Central memory CD8-positive, alpha-beta T cell (primary cell): ENCODE measurements at regions not wholly inside any gene's neighbourhood (a gene's known extent, or its start where the extent isn't known, plus 50 kb on each side); places are given as distances from the start of the nearest gene placed in this dataset.
"Not testable (repeated sequence)": the region's sequence is repeated elsewhere in the genome, so short reads cannot be mapped to it uniquely, and the experiment has no call there.

ENCODE experiments used
- ATAC-seq: fragments of 150-1000 bp; cut with Tn5 transposase; replicated peaks from 2 replicates; pipeline ENCODE4 v1.10.0; 2022; ENCODE audit warnings: mild to moderate bottlenecking, moderate FRiP score, moderate number of reproducible peaks; ENCODE audit not compliant: poor library complexity, severe bottlenecking; ENCODE audit errors: extremely low read depth
- DNase-seq, 2 donors: peaks; one replicate each; pipeline ENCODE4 v3.0.0; 2021; ENCODE audit warnings: low spot score in 2 of 2
- H3K27ac Mint-ChIP-seq: one replicate; pipeline ENCODE4 v1.8.0; 2022; ENCODE audit warnings: low read depth, mild to moderate bottlenecking, moderate library complexity, mixed read lengths
- H3K27me3 Mint-ChIP-seq: one replicate; pipeline ENCODE4 v1.8.0; 2022; ENCODE audit warnings: mixed read lengths
- H3K36me3 Mint-ChIP-seq: one replicate; pipeline ENCODE4 v1.8.0; 2022; ENCODE audit warnings: mild to moderate bottlenecking, moderate library complexity, mixed read lengths; ENCODE audit not compliant: insufficient read depth
- H3K4me1 Mint-ChIP-seq: one replicate; pipeline ENCODE4 v1.8.0; 2022; ENCODE audit warnings: mixed read lengths
- H3K4me3 Mint-ChIP-seq: one replicate; pipeline ENCODE4 v1.8.0; 2022; ENCODE audit warnings: mild to moderate bottlenecking, moderate library complexity, mixed read lengths
- H3K9me3 Mint-ChIP-seq: one replicate; pipeline ENCODE4 v1.8.0; 2022; ENCODE audit warnings: mixed read lengths

DNA sequence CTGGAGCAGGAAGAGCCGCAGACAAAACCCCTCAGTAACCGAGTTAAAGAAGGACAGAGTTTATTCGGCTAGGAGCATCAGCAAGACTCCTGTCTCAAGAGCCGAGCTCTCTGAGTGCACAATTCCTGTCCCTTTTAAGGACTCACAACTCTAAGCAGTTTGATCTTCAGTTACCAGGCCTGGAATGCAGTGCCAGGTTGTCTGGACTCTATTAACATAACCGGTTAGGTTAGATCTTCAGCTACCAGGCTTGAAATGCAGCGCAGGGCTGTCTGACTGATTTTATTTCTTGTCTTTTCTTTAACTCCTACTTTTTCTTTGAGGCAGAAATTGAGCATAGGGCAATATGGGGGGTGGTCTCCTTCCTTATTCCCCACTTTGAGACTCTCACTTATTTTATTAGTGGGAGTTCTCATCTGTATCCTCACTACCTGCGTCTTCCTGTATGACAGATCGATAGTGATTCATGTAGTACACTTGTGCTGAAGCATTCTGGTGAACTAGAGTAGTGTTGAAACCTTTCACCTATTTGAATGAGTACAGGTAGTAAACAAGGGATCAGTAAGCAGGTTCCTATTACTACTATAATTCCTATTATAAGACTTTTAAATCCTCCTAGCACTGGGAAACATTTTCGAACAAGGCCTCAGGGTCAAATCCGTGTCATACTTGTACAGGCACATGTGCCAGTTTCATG lies 325.0 kb downstream of the CGGBP1 start:
- H3K9me3 Mint-ChIP-seq: no peaks in the 10 kb centered on the region
- no peak overlapping the region for H3K27ac Mint-ChIP-seq
- no peak overlapping the region for H3K4me3 Mint-ChIP-seq
- no peaks in the 10 kb centered on the region for H3K4me1 Mint-ChIP-seq
- no peaks in the 10 kb centered on the region for H3K36me3 Mint-ChIP-seq
- DNase-seq: no peak
- no peaks in the 10 kb centered on the region for H3K27me3 Mint-ChIP-seq
- ATAC-seq: no peak

DNA sequence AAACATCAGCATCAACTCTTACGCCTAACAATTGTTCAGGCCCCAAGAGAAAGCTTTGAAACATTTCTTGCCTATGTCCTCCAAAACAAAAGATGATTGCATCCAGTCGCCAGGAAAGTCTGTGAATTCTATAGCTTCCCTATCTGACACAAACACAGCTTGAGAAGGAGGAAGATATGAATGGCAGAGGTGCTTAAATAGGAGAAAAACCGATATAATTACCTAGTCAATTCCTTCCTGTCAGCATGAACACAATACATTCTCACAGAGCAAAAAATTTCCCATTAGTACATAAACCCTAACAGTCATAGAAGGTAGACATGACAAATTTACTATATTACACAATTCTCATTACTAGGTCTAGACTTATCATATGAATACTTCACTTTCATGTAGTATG lies 326.5 kb downstream of the CGGBP1 start:
- no peak overlapping the region for H3K27ac Mint-ChIP-seq
- DNase-seq (no peak), ATAC-seq (no peak)
- H3K9me3 Mint-ChIP-seq: no peaks in the 10 kb centered on the region
- H3K27me3 Mint-ChIP-seq: no peaks in the 10 kb centered on the region
- no peaks in the 10 kb centered on the region for H3K4me1 Mint-ChIP-seq
- H3K36me3 Mint-ChIP-seq: no peaks in the 10 kb centered on the region
- H3K4me3 Mint-ChIP-seq: no peak overlapping the region

DNA sequence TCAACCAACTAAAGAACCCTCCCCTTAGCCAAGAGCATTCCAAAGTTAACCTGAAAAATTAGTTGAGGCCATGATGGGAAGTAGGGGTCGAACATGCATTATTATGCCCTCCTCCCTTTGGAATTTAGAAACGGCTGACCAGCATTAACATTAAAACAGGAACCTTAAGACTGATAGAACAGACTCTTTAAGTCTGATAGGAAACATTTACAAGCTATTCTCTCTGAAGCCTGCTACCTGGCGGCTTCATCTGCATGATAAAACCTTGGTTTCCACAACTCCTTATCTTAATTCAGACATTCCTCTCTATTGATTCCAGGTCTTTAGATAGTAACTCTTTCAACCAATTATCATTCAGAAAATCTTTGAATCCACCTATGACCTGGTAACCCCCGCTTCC lies 331.0 kb downstream of the CGGBP1 start:
- no peaks in the 10 kb centered on the region for H3K27me3 Mint-ChIP-seq
- DNase-seq (no peak), ATAC-seq (no peak)
- no peaks in the 10 kb centered on the region for H3K9me3 Mint-ChIP-seq
- no peaks in the 10 kb centered on the region for H3K36me3 Mint-ChIP-seq
- no peaks in the 10 kb centered on the region for H3K4me1 Mint-ChIP-seq
- no peak overlapping the region for H3K27ac Mint-ChIP-seq
- no peak overlapping the region for H3K4me3 Mint-ChIP-seq

DNA sequence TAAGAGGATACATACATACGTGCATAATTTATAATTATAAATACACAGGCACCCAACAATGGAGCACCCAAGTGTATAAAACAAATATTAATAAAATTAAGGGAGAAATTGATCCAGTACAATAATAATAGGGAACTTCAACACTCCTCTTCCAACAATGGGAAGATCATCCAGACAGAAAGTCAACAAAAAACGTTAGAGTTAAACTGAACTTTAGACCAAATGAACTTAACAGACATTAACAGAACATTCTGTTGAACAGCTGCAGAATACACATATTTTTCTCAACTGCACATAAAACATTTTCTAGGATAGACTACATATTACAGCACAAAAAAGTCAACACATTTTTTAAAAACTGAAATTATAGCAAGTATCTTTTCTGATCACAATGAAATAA lies 339.7 kb downstream of the CGGBP1 start:
- Mint-ChIP-seq H3K4me1 (no peaks in the 10 kb centered on the region), H3K27ac (no peak overlapping the region), H3K27me3 (no peaks in the 10 kb centered on the region), H3K9me3 (no peaks in the 10 kb centered on the region), H3K4me3 (no peak overlapping the region), H3K36me3 (no peaks in the 10 kb centered on the region)
- ATAC-seq: no peak
- no peak for DNase-seq

DNA sequence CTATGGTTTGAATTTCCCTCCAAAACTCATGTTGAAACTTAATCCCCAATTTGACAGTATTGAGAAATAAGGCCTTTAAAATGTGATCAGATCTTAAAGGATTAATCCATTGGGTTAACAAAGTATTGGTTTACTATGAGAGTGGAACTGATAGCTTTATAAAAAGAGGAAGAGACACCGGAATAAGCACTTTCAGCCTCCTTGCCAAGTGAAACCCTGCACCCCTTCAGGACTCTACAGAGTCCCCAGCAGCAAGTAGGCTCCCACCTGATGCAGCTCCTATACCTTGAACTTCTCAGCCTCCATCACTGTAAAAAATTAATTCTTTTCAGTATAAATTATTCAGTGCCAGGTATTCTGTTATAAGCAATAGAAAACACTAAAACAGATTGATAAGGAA lies 348.3 kb downstream of the CGGBP1 start:
- DNase-seq (no peak), ATAC-seq (no peak)
- no peak overlapping the region for H3K4me3 Mint-ChIP-seq
- H3K27ac Mint-ChIP-seq: no peak overlapping the region
- H3K4me1 Mint-ChIP-seq: no peaks in the 10 kb centered on the region
- H3K36me3 Mint-ChIP-seq: no peaks in the 10 kb centered on the region
- no peaks in the 10 kb centered on the region for H3K9me3 Mint-ChIP-seq
- no peaks in the 10 kb centered on the region for H3K27me3 Mint-ChIP-seq

DNA sequence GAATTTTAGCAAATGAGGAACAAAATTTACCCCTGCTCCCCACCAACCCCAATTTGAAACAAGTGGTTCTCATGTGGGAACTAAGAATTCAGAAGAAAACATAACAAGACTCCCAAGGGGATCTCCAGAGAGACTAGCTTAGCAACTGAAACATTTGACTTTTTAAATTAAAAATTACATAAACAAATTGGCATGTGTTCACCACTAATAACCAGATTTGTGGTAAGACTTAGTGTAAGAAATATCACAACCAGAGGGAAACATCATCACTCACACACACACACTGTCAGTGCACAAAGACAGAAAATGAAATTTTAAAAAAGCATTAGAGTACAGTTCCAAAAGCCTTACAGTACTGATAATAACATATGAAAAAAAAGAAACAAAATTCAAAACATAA lies 348.8 kb downstream of the CGGBP1 start:
- no peak overlapping the region for H3K4me3 Mint-ChIP-seq
- no peaks in the 10 kb centered on the region for H3K27me3 Mint-ChIP-seq
- H3K36me3 Mint-ChIP-seq: no peaks in the 10 kb centered on the region
- no peak overlapping the region for H3K27ac Mint-ChIP-seq
- no peaks in the 10 kb centered on the region for H3K9me3 Mint-ChIP-seq
- no peak for ATAC-seq
- H3K4me1 Mint-ChIP-seq: no peaks in the 10 kb centered on the region
- no peak for DNase-seq

DNA sequence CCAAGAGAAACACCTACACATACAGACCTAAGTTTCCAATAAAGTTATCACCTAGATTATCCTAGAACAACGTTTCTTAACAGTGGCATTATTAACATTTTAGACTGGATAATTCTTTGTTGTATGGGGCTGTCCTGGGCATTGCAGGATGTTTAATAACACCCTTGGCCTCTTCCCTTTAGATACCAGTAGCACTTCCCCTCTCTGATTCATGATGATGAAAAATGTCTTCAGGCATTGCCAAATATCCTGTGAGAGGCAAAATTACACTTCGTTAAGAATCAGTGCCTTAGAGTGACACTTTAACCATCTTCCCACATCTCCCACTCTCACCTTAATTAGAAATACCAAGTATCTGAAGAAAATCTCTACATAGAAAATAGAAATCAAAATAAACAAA lies 352.6 kb downstream of the CGGBP1 start:
- Mint-ChIP-seq H3K27me3 (no peaks in the 10 kb centered on the region), H3K4me3 (no peak overlapping the region), H3K36me3 (no peaks in the 10 kb centered on the region), H3K27ac (no peak overlapping the region), H3K9me3 (no peaks in the 10 kb centered on the region), H3K4me1 (no peaks in the 10 kb centered on the region)
- ATAC-seq: no peak
- DNase-seq: no peak

DNA sequence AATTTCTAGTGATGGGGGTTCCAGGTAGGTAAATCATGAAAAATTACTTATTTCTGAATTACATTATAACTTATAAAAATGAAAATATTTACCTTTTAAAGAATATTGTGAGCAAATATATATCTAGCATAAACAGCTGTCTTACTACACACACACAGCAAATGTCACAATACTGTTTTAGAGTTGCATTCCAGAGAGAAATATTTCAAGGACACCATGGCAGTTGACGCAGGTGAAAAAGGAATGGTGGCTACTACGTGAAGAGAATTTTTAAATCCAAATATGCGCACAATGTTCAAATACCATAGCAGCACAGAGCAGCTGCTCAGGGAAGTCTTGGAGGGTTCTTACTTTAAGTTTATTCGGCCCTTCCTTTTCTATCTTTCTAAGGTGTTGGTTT lies 356.2 kb downstream of the CGGBP1 start:
- no peak overlapping the region for H3K4me3 Mint-ChIP-seq
- DNase-seq: no peak
- no peaks in the 10 kb centered on the region for H3K9me3 Mint-ChIP-seq
- no peak for ATAC-seq
- no peak overlapping the region for H3K27ac Mint-ChIP-seq
- no peaks in the 10 kb centered on the region for H3K4me1 Mint-ChIP-seq
- H3K27me3 Mint-ChIP-seq: no peaks in the 10 kb centered on the region
- H3K36me3 Mint-ChIP-seq: no peaks in the 10 kb centered on the region

DNA sequence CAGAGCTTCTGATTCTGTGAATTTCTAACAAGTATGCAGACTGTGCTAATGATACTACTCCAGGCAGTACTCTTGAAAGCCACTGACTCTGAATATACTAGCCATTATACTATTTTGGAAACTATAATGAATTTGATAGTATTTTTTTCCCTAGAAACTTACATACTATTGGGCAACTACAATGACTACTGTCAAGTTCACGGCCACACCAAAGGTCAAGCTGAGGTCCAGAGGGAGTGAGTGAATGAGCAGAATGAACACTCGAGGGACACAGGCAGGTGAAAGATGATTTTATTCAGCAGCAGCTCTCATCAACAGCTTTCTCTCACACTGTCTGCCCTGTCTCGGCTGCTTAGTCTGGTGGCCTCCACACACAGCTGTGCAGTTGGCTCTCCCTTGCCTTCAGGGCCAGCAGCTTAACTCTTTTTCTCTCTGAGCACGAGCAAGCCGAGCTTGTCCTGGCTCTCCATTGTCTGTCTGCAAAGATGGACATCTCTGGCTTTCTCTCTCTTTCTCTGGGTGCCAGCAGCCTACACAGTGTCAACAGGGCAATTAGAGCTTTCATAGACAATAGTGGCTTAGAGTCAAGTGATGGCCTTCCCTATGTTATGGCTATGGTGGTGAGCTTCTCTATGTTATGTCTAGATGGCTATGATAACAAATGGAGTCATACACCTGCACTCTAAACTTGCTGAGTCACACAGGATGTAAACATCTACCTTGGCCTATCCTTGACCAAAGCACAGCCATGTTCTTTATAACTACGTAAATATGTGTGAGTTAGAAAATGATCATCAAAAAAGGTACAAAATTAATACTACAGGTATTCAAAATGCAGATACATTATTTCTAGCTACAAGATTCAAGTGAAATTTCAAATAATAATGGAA lies 362.4 kb downstream of the CGGBP1 start:
- peaks cover 4% of the 10 kb centered on the region for H3K9me3 Mint-ChIP-seq
- H3K36me3 Mint-ChIP-seq: no peaks in the 10 kb centered on the region
- ATAC-seq (no peak), DNase-seq (no peak)
- H3K4me3 Mint-ChIP-seq: no peak overlapping the region
- no peaks in the 10 kb centered on the region for H3K27me3 Mint-ChIP-seq
- H3K4me1 Mint-ChIP-seq: no peaks in the 10 kb centered on the region
- no peak overlapping the region for H3K27ac Mint-ChIP-seq

DNA sequence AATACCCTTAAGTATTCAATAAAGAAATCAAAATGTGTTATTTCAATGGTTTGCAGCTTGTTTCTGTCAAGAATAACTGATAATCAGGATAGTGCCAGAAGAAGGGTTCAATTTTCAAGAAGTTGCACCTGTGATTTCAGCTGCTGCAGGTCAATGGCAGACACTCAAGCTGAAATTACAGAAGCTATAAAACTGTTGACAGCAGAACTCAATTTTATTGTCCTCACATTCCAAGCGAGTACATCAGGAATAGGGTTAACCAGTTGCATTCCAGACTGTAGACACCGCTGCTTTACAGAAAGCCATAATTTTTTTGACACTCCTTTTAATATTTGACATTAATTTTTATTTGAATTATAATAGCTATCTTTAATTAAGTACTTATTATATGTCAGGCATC lies 364.1 kb downstream of the CGGBP1 start:
- Mint-ChIP-seq H3K36me3 (no peaks in the 10 kb centered on the region), H3K4me1 (no peaks in the 10 kb centered on the region), H3K27ac (no peak overlapping the region), H3K9me3 (peaks cover 4% of the 10 kb centered on the region), H3K4me3 (no peak overlapping the region), H3K27me3 (no peaks in the 10 kb centered on the region)
- DNase-seq (no peak), ATAC-seq (no peak)

DNA sequence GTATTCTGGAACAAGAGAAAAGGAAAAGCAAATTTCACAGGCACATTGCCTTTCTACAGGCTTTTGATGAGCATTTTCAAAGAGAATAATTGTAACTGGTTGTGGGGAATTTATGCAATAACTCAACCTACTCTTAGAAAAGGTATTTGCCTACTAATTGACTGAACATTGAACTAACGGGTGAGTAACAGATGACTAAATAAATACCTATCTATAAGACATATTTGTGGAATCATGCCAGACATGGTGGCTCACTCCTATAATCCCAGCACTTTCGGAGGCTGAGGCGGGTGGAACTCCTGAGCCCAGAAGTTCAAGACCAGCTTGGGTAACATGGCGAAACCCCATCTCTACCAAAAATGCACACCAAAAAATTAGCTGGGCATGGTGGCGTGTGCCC lies 367.7 kb downstream of the CGGBP1 start:
- peaks cover 4% of the 10 kb centered on the region for H3K9me3 Mint-ChIP-seq
- DNase-seq: no peak
- no peak for ATAC-seq
- H3K4me3 Mint-ChIP-seq: no peak overlapping the region
- H3K27ac Mint-ChIP-seq: no peak overlapping the region
- H3K4me1 Mint-ChIP-seq: no peaks in the 10 kb centered on the region
- H3K27me3 Mint-ChIP-seq: no peaks in the 10 kb centered on the region
- no peaks in the 10 kb centered on the region for H3K36me3 Mint-ChIP-seq

DNA sequence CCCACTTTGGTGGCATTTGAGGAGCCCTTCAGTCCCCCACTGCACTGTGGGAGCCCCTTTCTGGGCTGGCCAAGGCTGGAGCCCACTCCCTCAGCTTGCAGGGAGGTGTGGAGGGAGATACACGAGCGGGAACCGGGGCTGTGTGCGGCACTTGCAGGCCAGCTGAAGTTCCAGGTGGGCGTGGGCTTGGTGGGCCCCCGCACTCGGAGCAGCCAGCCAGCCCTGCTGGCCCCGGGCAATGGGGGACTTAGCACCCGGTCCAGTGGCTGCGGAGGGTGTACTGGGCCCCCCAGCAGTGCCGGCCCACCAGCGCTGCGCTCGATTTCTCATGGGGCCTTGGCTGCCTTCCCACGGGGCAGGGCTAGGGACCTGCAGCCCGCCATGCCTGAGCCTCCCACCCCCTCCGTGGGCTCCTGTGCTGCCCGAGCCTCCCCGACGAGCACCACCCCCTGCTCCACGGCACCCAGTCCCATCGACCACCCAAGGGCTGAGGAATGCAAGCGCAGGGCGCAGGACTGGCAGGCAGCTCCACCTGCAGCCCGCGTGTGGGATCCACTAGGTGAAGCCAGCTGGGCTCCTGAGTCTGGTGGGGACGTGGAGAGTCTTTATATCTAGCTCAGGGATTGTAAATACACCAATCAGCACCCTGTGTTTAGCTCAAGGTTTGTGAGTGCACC lies 379.7 kb downstream of the CGGBP1 start:
- not testable (repeated sequence) for H3K27me3 Mint-ChIP-seq, H3K27ac Mint-ChIP-seq, H3K4me3 Mint-ChIP-seq, H3K4me1 Mint-ChIP-seq, ATAC-seq, DNase-seq, H3K9me3 Mint-ChIP-seq, H3K36me3 Mint-ChIP-seq
